ENCODE measurements at regions not wholly inside any gene's neighbourhood (a gene's known extent, or its start where the extent isn't known, plus 50 kb on each side); places are given as distances from the start of the nearest gene placed in this dataset.
"Not testable (repeated sequence)": the region's sequence is repeated elsewhere in the genome, so short reads cannot be mapped to it uniquely, and the experiment has no call there.

DNA sequence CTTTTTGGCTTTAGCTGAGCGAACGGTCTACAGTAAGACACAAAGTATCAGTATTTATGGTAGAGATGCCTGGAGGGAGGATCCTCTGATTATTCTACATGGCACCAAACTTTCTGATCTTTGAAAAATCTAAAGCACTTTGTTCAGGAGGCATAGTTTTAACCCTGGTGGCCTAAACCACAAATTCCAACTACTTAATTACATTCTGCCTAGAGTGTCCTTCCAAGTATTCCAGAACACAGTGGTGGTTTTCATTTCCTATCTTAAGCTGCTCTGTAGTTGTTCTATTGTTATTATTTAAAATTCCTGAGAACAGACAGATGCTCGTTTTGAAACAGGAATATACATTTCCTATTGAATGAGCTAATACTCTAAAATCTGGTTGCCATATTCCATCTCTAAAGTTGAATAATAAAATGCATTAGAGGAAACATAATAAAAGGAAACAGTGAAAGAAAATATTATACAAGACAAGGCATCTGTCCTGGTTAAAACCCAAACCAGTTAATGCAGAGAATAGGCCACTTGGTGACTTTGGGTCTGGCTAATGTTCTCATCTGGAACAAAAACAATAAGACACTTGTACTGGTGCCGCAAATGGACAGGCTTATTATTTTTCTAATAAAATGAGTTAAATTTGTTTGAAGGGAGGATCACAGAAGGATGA is 657.4 kb downstream of the SPRY1 start:
- DNase-seq (ENCODE audit: low spot score): no peak

DNA sequence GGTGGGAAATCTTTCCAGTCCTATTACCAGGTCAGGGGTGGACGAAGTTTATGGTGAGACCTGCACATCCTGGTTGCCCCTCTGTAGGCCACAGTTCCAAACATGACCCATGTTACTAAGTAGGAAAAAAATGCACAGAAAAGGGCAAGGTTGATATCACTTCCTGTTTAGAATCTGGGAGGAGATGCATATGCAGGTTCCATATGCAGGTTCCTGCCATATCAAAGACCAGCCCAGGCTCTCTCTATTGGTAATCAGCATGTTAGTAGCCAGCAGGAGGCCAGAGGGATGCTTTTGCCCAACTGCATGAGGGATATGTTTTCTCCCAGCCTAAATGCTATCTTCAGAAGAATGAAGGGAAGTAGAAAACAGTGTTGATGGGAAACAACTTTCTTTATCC is 657.2 kb downstream of the ANKRD50 start:
- no peak for DNase-seq (ENCODE audit: low spot score)

DNA sequence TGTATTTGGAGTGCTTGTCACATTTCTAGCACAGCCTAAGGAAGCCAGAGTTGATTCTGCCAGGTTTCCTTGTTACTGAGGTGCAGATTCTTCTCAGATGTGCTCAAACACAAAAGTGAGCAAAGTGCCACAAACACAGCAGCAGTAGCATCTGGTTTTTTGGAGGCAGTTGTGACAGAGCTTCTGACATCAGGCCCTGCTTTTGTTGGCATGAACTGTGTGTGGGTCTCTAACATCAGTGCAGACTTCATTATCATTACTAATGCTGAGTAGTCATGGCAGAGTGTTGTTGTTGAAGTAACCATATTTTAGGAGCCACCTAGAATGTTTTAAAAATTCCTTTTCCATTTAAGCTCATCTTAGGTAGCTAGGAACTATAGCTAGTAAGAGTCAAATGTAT is 656.6 kb downstream of the ANKRD50 start:
- DNase-seq (ENCODE audit: low spot score): no peak

GRCh38 chr4:124060261-124060918 is 652.1 kb downstream of the ANKRD50 start:
- DNase-seq (ENCODE audit: low spot score): no peak

DNA sequence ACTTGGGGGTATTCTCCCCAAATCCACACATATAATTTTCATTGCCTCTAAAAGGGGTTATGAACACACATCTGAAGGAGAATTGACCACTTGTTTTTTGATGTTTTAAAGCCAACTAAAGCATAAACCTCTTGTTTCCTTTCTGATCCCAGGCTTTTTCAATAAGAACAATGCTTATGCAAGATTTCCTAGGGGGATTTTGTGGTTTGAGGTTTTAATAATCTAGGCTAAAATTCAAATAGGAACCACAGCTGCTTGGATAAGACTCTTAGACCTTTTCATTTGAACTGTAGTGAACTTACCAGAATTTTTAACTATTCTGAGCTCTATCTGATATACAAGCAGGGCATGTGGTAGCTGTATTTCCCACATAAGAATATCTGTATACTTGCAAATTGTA is 651.1 kb downstream of the ANKRD50 start:
- DNase-seq (ENCODE audit: low spot score): no peak

DNA sequence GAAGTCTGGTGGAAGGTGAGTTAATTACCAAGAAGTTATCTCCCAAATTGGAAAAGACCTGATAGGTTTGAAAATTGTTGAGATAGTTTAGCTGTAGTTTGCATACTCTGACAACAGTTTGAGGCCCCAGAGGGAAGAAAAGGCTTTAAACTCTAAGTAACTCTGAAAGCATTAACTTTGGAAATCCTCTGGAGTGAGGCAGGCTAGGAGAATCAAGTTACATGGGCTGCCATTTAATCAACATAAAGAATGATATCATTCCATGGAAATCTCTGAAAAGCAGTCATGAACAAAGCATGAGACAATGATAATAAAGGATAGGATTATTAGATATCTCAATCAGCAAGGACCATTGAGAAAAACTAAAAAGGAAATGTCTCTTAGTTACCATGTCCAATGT is 647.1 kb downstream of the ANKRD50 start:
- no peak for DNase-seq (ENCODE audit: low spot score)

- no peak for DNase-seq (ENCODE audit: low spot score)
These were observed 646.6 kb downstream of the ANKRD50 start for GRCh38 chr4:124065936-124066335.

- DNase-seq (ENCODE audit: low spot score): no peak
These were observed 645.9 kb downstream of the ANKRD50 start for GRCh38 chr4:124066595-124066994.

DNA sequence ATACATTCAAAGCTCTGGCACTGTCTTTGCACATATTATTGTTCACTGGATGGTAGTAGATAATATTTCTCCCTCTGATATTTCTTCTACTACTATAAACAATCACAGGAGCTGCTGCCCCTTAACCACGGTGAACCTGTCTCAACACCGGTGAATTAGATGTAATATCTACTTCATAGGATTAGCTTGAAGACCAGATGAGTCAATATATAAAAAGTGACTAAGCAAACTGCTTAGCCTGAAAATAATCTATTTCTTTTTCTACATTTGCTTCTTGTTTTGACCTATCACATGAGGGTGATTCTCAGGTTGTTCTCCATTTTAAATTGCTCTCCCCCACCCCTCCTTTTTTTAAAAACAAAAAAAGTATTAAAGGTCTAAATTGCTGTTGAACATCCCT is 645.5 kb downstream of the ANKRD50 start:
- DNase-seq (ENCODE audit: low spot score): no peak

DNA sequence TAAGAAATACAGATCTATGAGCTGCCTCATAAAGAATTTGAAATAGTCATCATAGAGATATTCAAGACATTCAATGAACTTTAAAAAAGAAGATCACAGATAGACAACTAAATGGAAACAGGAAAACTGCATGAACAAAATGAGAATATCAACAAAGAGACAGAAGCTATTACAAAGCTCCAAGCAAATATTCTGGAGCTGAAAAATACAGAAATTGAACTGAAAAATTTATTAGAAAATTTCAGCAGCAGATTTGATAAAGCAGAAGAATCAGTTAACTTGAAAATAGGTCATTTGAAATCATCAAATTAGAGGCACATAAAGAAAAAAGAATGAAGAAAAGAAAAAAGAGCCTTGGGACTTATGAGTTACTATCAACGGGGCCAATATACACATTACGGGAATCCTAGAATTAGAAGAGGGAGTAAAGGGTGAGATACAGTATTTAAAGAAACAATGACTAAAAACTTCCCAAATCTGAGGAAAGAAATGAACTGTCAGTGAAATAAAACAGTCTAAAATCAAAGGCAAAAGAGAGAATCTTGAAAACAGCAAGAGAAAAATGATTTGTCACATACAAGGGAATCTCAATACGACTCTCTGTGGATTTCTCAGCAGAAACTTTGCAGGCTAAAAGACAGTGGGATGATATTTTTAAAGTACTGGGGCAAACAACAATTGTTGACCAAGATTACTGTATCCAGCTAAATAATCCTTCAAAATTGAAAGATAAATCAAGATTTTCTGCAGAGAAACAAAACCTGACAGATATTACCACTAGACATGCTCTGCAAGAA is 641.6 kb downstream of the ANKRD50 start:
- no peak for DNase-seq (ENCODE audit: low spot score)

DNA sequence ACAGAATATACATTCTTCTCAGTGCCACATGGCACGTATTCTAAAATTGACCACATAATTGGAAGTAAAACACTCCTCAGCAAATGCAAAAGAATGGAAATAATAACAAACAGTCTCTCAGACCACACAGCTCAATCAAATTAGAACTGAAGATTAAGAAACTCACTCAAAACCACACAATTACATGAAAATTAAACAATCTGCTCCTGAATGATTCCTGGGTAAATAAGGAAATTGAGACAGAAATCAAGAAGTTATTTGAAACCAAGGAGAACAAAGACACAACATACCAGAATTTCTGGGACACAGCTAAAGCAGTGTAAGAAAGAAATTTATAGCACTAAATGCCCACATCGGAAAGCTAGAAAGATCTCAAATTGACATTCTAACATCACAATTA is 637.3 kb downstream of the ANKRD50 start:
- not testable (repeated sequence) for DNase-seq (ENCODE audit: low spot score)

DNA sequence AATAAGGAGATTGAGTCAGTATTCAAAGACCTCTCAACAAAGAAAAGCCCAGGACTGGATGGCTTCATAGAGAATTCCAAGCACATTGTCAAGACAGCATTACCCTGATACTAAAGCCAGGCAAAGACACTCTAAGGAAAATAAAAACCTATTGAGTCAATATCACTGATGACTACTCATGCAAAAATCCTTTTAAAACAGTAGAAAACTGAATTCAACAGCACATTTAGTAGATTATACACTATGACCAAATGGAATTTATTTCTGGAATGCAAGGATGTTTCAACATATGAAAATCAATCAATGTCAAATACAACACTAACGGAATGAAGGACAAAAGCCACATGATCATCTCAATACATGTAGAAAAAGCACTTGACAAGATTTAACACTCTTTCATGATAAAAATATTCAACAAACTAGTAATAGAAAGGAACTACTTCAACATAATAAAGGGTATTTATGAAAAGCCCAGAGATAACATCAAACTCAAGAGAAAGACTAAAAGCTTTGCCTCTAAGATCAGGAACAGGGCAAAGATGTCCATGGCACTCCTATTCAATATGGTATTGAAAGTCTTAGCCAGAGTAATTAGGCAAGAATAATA is 633.3 kb downstream of the ANKRD50 start:
- DNase-seq (ENCODE audit: low spot score): no peak

DNA sequence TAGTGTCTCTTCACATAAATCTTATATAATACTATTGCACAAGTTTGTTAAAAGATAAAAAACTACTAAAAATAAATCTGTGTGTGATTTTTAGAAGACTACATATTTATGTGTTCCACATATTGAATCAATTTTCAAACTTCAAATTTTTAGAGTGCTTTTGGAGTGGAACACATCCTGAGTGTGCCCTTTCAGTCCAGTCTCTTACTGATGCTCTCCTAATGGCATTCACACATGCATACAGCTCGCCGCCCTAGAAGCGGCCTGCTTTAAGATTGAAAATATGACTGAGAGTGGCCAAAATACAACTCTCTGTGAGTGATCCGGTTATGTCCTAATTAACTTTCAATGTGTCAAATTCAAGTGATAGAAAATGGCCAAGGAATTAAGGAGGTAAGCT is 628.8 kb downstream of the ANKRD50 start:
- DNase-seq (ENCODE audit: low spot score): no peak

- DNase-seq (ENCODE audit: low spot score): no peak
These were observed 626.9 kb downstream of the ANKRD50 start for GRCh38 chr4:124085561-124086180.

DNA sequence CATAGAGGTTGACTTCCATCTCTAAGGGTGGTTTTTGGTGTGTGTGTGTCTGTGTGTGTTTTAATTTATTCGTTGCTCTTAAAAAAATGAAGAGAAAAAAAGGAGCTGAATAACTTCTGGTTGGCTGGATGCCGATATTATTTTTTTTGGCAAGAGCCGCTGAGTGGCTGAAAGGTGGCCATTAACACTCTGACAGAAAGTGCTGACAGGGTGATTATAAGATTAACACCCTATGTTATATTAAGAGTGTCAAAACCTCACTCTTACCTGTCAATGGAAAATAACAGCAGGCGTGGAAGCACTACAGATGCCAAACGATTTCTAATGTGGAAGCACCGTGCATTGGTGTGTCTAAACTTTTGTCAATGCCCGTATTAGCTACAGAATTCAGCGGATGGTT is 622.5 kb downstream of the ANKRD50 start:
- DNase-seq (ENCODE audit: low spot score): no peak

- no peak for DNase-seq (ENCODE audit: low spot score)
These were observed 620.4 kb downstream of the ANKRD50 start for GRCh38 chr4:124092101-124092500.

GRCh38 chr4:124092541-124092984 is 620.0 kb downstream of the ANKRD50 start:
- DNase-seq (ENCODE audit: low spot score): no peak

- no peak for DNase-seq (ENCODE audit: low spot score)
These were observed 616.9 kb downstream of the ANKRD50 start for GRCh38 chr4:124095621-124096020.

- no peak for DNase-seq (ENCODE audit: low spot score)
These were observed 616.2 kb downstream of the ANKRD50 start for GRCh38 chr4:124096290-124096689.

DNA sequence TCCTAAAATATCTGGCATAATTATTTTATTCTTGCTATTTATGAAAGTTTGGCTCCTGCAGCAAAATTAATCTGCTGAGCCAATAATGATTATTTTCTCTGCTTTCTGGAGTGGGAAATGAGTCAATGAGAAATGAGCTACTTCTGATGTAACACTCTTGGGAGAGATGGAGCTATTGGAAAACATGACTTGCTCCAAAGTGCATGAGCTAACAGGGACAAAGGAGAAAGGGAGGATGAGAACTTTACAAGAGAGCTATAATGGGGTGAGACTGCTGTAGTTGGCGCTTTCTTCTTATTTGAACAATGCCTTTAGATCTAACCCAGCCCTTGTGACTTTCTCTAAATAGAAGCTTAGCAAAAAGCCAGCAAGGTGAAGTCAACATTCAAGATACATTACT is 615.1 kb downstream of the ANKRD50 start:
- DNase-seq (ENCODE audit: low spot score): no peak

GRCh38 chr4:124104101-124104500 is 608.4 kb downstream of the ANKRD50 start:
- no peak for DNase-seq (ENCODE audit: low spot score)

DNA sequence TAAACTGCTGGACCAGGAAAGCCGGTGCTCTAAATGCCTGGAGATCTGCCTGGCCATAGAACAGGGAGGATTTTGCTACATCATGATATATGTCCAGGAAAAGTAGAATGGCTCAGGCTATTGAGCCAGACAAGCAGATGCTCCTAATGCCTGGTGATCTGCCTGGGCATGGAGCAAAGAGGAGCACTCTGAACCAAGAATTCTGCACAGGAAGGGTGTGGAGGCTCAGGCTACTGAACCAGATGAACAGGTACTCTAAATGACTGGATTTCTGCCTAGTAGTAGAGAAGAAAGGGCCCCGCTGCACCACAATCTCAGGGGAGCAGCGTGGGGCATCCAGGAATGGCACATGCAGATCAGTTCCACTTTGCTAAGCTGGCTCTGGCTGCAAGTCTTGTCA is 607.9 kb downstream of the ANKRD50 start:
- no peak for DNase-seq (ENCODE audit: low spot score)

Measured in CD4-positive, alpha-beta T cell treated with Interleukin-15 for 4 hours (primary cell).